Activated CD4-positive, alpha-beta T cell treated with anti-CD3 and anti-CD28 coated beads, Interleukin-2, amount 50 U/mL, for 48 hours (primary cell): ENCODE measurements at regions not wholly inside any gene's neighbourhood (a gene's known extent, or its start where the extent isn't known, plus 50 kb on each side); places are given as distances from the start of the nearest gene placed in this dataset.
"Not testable (repeated sequence)": the region's sequence is repeated elsewhere in the genome, so short reads cannot be mapped to it uniquely, and the experiment has no call there.

Experiments
- DNase-seq, 2 experiments: peaks; one replicate each; pipeline ENCODE4 v3.0.0-alpha.2; 2020

DNA sequence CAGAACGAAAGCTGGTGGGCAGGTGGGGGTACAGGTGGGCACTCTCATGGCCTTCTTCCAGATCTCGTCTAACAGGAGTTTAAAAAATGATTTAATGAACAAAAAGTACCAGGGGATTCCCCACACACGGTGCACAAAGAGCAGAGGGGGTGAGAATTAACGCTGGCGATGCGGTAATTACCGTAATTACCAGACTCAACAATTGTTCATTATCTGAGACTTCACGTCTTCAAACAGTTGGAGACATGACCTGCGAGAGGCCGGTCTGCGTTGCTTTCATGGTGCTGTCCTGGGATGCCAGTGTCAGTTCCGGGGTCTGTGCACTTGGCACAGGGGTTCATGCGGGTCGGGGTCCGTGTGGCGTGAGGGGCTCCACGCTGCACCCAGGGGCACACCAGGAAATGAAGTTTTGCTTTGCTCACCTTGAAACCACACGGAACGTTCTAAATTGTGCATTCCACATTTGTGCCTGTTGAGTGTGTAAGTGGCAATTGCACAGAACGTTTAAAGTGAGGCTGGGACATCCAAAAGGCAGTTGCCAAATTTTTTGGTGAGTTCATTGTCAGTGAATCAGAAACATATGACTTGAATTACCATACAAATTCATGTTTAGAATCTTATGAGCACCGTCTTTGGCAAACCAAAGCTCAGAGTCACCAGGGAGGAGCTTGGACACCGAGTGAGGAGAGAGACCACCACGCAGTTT lies 256.4 kb upstream of the IRX1 start:
- DNase-seq, result no peak

GRCh38 chr5:3337812-3338541 lies 257.7 kb upstream of the IRX1 start:
- no peak for DNase-seq

GRCh38 chr5:3336666-3337065 lies 259.0 kb upstream of the IRX1 start:
- no peak for DNase-seq

- DNase-seq, result no peak
Observed at GRCh38 chr5:3335301-3335700, 260.3 kb upstream of the IRX1 start.

- DNase-seq, result no peak
Observed at GRCh38 chr5:3333836-3334235, 261.8 kb upstream of the IRX1 start.

- no peak for DNase-seq
Observed at GRCh38 chr5:3333105-3333504, 262.5 kb upstream of the IRX1 start.

DNA sequence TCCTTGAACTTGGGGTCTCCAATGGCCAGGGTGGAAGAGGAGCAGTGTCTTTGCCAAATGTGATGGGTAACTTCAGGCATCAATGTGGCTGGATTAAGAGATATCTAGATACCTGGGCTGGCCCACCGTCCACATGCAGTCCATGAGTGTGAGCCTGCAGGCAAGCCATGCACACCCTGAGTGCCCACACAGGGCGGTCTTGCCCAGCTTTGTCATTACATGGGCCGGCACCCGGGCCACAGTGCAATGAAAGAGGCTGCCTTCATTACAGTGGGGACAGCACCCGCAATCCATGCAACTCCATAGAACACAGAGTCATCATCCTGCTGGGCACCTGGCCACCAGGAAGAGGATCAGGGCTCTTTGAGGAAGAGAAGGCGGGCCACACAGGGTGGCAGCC lies 263.8 kb upstream of the IRX1 start:
- DNase-seq, result no peak

DNA sequence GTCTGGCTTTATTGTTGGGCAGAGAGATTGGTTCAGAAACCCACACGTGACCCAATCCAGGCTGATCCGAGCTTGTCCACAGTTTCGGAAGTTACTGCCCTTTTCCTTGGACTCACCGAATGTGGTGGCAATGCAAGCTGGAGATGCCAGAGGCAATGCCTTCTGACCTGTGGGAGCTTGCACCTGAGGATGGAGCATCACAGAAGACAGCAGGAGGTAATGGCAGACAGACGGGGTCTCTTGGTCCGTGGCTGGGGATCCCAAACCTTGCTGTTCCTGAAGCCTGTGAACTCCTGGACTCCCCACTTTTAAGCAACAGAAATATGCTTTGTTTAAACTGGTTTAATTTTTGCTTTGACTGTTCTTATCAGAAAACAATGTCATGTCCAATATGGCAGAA lies 265.2 kb upstream of the IRX1 start:
- DNase-seq, result no peak

DNA sequence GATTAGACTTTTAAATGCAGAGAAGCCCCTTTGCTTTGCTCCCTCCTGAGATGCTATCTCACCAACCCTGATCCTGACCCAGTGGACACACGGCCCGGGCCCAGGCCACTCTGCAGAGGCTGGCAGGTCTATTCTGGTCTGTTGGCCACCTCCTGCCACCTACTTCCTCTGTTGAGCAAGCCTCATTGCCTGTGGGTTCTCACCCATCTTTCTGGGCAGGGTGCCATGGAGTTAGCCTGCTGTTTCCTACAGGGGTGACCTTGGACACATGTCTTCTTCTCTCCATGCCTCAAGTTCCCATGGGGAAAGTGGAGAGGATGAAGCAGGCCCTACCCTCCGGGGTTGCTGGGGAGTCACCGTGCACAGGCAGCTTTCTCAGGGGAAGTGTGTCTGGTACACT lies 266.2 kb upstream of the IRX1 start:
- DNase-seq, result no peak

GRCh38 chr5:3326841-3327232 lies 268.8 kb upstream of the IRX1 start:
- DNase-seq, result no peak

DNA sequence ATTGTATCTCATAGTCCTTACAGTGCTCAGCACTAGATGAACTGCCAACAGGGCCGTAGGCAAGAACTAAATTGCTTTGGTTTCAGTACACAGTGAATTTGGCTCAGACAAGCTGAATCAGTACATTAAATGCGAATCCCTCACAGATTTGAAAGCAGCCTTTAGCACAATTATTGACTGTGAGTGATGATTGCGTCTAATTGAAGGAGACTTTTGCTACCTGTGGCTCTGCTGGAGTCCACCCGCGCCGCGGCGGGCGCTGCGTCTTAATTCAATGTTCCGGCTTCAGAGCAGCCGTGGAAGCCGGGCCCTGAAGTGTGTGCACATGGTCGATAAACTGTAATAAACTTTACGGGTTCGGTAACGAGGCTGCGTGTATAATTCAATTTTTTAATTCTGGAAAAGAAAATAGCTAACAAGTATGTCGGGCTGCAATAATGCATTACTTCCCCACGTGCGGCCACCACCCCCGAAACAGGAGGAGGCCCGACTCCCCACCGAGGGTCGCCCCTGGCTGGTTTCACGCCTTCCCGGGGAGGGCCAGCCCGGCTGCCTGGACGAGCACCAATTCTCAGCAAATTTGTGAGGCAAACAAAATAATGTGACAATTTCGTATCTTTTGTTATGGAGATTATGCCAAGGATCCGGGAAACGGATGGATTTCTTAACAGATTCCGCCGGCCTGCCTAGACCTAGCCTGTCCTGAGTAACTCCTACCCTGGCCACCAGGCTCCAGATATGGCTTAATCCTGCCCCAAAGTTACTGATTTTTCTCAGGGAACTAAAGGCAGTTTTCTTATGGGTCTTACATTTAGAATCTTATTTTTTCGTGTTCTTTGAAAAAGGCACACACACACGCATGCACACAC lies 269.4 kb upstream of the IRX1 start:
- DNase-seq, result no peak

DNA sequence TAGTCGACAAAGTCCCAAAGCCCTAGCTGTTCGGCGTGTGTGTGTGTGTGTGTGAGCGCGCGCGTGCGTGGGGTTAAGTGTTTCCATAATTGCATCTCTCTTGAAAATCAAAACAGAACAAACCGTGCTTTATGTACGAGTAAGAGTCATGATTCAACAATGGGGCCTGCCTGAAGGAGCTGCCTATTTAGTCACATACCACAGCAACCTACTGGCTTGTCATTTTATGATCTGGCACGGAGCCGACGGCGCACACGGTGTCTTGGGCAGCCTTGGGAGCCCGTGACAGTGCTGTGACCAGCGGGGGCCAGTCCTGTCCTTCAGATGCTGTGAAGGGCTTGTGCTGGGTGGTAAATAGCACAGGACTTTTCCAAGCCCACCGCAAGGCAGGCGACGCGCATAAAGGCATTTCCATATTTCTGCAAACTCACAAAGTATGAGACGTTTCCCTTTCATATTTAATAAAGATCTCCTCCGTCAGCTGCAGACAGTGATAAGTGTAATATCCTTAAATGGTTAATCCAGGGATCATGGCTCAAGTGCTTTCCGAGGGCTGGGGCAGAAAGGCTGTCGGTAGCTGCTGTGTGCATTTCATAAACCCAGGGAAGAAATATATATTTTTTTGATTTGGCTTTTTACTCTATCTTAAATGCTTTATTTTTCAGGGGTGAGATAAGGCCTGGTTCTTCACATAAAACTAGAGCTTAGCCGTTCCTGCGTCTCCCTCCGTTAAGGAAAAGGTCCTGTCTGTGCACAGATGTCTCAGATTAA lies 270.2 kb upstream of the IRX1 start:
- DNase-seq, result no peak

DNA sequence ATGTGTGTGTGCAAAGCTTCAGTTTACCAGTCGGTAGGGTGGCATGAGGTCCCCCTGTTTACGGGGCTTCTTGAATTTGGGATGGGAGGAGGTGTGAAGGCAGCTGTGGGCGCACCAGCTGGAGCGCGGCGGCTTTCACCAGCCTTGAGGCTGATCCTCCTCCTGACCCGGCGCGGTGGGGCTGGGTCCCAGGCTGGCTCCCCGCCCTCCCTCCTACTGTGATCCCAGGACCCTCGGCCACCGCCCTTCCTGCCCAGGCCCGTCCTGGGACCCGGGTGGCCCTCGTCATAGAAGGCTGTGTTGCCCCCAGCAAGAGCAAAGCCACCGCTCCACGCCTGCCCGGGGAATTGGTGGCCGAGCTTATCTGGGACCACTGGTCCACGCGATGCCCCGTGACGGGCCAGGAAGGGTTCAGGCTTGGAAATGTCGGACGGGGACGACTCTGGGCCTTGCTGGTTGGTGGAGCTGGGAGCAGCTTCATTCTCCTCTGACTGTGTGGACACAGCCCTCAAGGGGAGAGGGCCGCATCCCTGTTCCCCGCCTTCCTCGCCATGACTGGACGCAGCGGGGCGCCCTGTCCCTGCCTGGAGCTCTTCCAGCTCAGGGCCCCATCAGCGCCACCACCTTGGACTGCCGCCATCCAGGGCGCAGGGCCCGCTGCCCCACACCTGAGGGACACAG lies 271.1 kb upstream of the IRX1 start:
- no peak for DNase-seq

GRCh38 chr5:3323966-3324365 lies 271.7 kb upstream of the IRX1 start:
- not testable (repeated sequence) for DNase-seq

DNA sequence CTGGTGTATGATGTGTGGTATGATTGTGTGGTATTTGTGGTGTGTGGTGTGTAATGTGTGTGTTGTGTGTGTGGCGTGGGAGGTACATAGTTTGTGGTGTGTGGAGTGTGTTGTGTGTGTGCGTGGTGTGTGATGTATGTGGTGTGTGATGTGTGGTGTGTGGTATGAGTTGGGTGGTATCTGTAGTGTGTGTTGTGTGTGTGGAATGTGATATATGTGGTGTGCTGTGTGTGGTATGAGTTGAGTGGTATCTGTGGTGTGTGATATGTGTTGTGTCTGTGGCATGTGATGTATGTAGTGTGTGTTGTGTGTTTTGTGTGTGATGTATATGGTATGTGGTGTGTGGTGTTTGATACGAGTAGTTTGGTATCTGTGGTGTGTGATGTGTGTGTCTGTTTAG lies 272.5 kb upstream of the IRX1 start:
- no peak for DNase-seq

DNA sequence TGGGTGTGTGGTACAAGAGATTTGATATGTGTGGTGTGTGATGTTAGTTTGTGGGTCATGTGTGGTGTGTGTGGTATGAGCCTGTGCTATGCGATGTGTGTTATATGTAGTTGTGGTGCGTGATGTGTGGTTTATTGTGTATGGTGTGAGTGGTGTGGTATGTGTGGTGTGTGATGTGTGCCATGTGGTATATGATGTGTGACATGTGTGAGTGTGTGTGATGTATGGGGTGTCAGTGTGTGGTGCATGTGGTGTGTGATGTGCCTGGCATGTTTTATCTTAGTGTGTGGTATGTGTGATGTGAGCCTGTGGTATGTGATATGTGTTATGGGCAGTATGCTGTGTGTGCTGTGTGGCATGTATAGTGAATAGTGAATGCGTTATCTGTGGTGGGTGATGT lies 273.0 kb upstream of the IRX1 start:
- DNase-seq, result no peak

DNA sequence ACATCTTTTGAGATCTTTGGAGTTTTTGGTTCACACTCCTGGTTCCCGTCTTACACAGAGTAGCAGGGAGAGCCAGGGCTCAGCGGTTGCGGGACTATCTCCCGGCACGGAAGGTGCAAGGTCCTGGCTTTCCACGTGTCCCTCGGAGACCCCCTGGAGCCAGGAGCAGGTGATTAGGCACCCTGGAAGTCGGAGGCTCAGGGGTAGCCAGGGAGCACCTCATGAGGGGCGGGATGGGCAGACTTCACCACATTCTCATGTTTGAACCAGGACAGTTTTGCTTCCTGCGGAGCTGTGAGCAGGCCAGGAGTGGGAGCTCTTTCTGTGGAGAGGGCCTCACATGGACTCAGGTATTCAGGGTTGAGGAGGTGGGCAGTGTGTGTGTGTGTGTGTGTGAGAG lies 273.7 kb upstream of the IRX1 start:
- DNase-seq, result no peak

GRCh38 chr5:3321119-3321760 lies 274.4 kb upstream of the IRX1 start:
- DNase-seq, result no peak

DNA sequence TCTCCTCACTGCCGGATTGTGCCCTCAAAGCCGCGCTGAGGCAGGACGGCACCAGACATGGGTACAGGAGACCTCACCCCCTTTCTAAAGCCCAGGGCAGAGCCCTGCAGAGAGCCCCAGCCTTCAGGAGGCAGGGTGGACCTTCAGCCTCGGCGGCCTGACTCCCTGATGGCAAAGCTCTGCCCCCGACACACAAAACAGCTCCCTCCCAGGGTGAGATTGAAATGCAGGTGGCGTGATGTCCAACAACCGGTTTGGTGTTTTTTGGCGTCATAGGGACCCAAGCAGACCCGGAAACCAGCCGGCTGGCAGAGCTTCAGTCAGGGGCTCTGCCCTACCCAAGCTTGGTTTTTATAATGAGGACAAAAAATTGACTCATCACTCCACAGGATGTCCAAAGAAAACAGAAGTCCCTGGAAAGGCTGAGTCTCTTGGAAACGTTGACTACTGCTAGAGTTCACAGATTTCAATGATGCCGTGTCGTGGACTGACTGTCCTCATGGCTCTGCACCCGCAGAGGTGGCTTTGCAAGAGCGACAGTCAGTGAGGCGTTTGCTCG lies 275.2 kb upstream of the IRX1 start:
- no peak for DNase-seq

- DNase-seq, result no peak
Observed at GRCh38 chr5:3317051-3317795, 278.4 kb upstream of the IRX1 start.

GRCh38 chr5:3313569-3313968 lies 282.1 kb upstream of the IRX1 start:
- DNase-seq, result no peak
